ENCODE measurements at regions not wholly inside any gene's neighbourhood (a gene's known extent, or its start where the extent isn't known, plus 50 kb on each side); places are given as distances from the start of the nearest gene placed in this dataset.

DNA sequence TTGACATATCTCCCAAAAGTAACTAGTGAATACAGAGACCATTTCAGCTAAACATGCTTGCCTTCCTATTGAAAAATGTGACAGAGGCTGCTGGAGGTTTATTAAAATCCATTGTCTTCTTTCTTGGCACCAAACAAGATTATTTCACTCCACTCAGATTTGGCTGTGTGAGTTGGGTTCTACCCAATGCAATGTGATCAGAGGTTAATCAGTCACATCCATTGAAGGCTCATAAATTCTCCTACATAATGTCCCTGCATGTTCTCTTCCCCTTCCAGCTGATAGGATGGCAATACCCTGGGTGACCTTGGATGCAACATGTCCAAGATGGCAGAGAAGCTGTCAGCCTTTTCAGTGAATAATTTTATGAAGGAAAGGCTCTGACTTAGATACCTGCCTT is 54.5 kb downstream of the TKTL2 start:
- DNase-seq (ENCODE audit: extremely low read depth, low read depth) = no peak

DNA sequence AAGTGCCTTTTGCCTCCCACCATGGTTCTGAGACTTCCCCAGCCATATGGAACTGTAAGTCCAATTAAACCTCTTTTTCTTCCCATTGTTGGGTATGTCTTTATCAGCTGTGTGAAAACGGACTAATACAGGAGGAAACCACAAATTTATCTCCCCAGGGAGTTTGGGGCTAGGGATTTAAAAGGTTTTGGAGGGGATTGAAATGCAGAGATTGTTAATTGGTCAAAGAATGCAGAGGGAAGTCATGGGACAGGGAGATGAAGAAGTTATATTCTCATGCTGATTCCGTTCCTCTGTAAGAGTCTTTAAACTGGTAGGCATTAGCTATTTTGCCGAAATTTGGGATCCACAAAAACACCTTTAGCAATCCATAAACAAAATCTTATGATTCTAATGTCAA is 57.9 kb downstream of the TKTL2 start:
- DNase-seq (ENCODE audit: extremely low read depth, low read depth) = no peak

GRCh38 chr4:163414275-163414674 is 59.3 kb downstream of the TKTL2 start:
- DNase-seq (ENCODE audit: extremely low read depth, low read depth) = no peak

DNA sequence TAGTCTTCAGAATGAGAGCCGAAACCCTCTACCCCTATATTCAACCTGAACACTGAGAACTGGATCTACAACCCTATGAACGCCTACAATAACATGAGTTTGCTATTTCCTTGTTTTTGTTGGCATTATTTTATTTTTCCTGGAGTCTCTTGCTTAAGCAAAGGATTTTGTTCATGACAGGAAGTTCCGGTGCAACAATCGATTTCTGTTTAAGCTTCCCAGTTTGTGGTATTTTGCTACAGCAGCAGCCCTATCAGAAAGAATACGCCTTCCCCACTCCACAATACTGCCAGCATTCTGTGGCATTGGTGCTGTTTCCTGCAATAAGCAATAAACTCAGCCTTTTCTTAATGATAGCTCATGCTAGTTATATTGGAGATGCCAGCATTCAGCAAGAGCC is 60.9 kb downstream of the NPY5R start:
- DNase-seq (ENCODE audit: extremely low read depth, low read depth) = peak; percentile 8

DNA sequence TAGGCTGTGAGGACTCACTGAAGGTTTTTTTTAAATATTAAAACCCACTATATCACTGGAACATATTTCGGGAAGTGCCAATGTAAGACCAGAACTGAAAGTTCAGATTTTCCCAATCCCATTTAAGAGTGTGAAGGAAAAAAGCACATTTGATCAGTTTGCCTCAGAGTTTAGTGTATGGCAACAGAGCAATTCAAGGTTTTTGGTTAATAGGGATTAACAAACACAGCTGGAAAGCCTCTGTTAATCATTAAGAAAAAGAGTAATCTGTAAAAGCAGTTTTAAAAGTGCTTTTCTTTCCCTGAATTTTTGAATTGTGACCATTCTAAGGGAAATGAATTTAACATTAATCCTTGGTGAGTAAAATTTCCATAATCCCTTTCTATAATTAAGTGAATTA is 60.4 kb downstream of the NPY5R start:
- no peak for DNase-seq (ENCODE audit: extremely low read depth, low read depth)
